ENCODE measurements at regions not wholly inside any gene's neighbourhood (a gene's known extent, or its start where the extent isn't known, plus 50 kb on each side); places are given as distances from the start of the nearest gene placed in this dataset.

- TF ChIP-seq, protein P1, sequence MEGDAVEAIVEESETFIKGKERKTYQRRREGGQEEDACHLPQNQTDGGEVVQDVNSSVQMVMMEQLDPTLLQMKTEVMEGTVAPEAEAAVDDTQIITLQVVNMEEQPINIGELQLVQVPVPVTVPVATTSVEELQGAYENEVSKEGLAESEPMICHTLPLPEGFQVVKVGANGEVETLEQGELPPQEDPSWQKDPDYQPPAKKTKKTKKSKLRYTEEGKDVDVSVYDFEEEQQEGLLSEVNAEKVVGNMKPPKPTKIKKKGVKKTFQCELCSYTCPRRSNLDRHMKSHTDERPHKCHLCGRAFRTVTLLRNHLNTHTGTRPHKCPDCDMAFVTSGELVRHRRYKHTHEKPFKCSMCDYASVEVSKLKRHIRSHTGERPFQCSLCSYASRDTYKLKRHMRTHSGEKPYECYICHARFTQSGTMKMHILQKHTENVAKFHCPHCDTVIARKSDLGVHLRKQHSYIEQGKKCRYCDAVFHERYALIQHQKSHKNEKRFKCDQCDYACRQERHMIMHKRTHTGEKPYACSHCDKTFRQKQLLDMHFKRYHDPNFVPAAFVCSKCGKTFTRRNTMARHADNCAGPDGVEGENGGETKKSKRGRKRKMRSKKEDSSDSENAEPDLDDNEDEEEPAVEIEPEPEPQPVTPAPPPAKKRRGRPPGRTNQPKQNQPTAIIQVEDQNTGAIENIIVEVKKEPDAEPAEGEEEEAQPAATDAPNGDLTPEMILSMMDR (IDR thresholded peaks at IDR 0.05) = no peak
- no peak for TF ChIP-seq POLR2A (IDR thresholded peaks at IDR 0.05)
Observed at GRCh38 chr11:109629734-109630133, 207.7 kb downstream of the C11orf87 start.

Data from ovary (tissue), 3 donors.